GM18505 (cell line): ENCODE measurements at regions not wholly inside any gene's neighbourhood (a gene's known extent, or its start where the extent isn't known, plus 50 kb on each side); places are given as distances from the start of the nearest gene placed in this dataset.
"Not testable (repeated sequence)": the region's sequence is repeated elsewhere in the genome, so short reads cannot be mapped to it uniquely, and the experiment has no call there.

Experiments used
- ATAC-seq: cut with Tn5 transposase; IDR thresholded peaks from one replicate; pipeline ENCODE4 v1.9.1; 2021; ENCODE audit not compliant: unreplicated experiment
- POLR2A ChIP-seq: IDR thresholded peaks from 4 replicates; pipeline ENCODE4 v1.6.1; 2011; ENCODE audit warnings: borderline replicate concordance; ENCODE audit not compliant: insufficient read depth, insufficient read length; ENCODE audit errors: extremely low read depth

DNA sequence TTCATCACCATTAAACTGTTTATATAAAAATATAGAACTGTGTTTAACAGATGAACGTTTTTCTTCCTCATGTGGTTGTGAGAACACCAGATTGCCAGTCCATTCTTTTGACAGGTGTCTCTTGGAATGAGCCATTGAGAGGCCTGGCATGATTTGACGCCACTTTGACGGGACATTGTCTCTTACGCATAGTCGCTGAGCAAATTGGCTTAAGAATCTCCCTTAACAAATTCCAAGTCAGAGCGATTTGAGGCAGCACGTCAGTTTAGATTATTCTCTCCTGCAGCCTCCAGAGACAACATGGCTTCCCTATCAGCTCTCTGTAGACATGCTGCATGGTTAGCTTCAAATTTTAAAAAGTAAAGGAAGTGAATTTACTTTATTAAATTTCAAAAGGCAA, 510.7 kb upstream of the ACO1 start:
- no peak for ATAC-seq
- TF ChIP-seq POLR2A, result no peak

DNA sequence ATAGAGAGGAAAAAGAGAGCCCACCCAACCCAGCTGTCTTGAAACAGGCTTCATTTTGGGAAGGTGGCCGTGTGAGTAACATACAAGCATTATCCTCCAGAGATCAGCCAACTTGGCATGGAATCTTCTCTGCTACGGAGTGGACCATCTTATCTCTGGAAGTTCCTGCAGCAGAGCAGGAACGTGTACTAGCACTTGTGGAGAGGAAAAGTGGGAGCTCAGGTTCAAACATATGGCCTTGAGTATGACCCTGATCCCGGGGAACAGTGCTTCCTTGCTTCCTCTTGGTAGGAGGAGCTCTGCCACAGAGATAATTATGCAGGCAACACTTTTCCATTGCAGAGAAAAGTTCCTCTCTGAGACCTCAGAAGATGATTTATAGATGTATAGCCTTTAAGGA, 490.4 kb upstream of the ACO1 start:
- no peak for ATAC-seq
- no peak for TF ChIP-seq POLR2A

DNA sequence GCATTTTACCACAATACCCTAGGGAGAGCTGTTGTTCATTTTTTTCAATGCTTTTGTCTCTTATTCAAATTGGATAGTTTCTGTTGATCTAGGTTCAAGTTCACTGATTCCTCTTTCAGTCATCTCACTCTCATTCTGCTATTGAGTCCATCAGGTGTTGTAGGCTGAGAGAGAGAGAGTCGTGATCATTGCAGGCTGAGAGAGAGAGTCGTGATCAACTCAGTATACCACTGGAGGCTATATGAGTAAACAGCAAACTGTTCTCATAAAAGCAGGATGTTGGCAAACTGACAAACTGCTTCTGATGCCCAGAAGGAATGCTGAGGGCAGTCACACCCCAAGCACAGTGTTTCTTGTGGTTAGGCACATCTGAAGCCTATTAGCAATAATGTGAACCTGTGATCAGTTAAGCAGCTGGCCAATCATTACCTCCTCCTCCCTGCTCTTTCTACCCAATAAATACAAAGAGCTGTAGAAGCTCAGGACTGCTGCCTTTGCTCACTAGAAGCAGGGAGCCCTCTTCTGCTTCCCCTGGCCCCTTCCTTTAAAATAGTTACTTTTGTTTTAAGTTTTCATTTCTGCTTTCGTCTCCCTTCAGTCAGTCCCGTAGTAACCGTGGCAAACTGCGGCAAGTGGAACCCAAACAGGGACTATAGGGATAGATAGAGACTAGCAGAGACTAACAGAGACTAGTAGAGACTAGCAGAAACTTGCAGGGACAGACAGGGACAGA, 476.1 kb upstream of the ACO1 start:
- no peak for ATAC-seq
- no peak for TF ChIP-seq POLR2A

DNA sequence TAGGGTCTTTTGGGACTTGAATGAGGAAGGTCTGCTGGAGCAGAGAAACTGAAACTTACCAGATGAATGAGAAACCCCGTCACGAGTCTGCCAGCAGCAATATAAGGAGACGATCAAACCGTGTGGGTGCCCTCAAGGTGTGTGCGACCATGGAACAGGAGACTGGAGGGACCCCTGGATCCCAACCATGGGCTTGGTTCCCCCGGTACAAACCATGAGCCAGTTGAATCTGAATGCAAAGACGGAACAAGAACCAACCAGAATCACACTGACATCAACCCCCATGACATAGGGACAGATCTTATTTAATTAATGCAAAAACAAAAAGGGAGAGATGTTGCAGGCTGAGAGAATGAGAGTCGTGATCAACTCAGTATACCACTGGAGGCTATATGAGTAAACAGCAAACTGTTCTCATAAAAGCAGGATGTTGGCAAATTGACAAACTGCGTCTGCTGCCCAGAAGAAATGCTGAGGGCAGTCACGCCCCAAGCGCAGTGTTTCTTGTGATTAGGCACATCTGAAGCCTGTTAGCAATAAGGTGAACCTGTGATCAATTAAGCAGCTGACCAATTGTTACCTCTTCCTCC, 475.5 kb upstream of the ACO1 start:
- no peak for ATAC-seq
- TF ChIP-seq POLR2A, result no peak

DNA sequence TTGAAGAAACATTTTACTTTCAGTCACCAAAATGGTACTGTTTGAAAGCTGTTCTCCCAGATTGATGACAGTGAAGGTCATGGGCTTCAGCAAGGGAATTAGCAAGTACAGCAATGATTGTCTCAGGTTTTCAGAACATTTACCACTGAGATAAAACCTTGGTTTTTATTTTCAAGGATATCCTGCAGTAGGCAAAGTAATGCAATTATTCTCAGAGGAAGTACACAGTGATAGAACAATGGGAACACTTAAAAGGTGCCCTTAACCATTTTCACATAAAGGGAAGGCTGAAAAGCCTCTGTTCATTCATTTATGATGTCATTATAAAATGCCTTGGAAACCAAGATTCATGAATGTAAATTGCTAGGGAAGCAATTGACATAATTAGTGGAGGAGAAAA, 471.8 kb upstream of the ACO1 start:
- no peak for ATAC-seq
- TF ChIP-seq POLR2A, result no peak

DNA sequence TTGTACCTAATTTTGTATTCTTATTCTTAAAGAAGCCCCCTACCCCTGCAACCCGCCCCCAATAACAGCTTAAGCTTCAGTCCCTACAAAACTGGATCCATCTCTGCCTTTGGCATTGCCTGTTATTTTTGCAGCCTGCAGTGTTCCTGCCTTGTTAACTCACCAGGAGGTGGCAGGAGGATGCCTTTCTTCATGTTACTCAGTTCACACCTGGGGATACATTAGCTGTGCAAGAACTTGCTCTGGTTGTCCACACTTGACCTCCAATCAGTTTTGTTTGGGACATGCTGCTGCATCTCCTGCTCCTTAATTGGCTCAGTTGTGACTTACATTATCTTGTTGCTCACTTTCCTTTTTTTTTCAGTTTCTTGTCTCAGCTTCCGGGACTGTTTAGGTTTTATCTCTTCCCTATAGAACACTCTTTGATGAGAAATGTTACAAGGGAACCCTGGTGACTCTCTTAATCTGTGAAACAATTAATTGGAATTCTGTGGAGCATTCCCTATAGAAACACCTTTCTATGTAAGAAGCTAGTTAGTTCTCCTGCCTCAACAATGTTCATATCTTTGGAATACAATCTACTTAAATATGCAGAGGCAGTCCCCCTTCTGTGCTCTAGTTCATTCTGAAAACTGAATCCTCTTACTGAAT, 467.7 kb upstream of the ACO1 start:
- TF ChIP-seq POLR2A, result no peak
- no peak for ATAC-seq

DNA sequence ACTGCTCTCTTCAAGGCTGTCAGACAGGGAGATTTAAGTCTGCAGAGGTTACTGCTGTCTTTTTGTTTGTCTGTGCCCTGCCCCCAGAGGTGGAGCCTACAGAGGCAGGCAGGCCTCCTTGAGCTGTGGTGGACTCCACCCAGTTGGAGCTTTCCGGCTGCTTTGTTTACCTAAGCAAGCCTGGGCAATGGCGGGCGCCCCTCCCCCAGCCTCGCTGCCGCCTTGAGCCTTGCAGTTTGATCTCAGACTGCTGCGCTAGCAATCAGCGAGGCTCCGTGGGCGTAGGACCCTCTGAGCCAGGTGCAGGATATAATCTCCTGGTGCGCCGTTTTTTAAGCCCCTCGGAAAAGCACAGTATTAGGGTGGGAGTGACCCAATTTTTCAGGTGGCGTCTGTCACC, 446.7 kb upstream of the ACO1 start:
- ATAC-seq, result not testable (repeated sequence)

DNA sequence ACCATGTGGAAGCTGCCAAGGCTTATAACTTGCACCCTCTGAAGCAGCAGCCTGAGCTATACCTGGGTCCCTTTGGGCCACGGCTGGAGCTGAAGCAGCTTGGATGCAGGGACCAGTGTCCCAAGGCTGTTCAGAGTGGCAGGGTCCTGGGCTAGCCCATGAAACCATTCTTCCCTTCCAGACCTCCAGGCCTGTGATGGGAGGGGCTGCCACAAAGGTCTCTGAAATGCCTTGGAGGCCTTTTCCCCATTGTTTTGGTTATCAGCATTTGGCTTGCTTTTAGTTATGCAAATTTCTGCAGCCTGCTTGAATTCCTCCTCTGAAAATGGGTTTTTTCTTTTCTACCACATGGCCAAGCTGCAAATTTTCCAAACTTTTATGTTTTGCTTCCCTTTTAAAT, 433.7 kb upstream of the ACO1 start:
- no peak for TF ChIP-seq POLR2A
- no peak for ATAC-seq

DNA sequence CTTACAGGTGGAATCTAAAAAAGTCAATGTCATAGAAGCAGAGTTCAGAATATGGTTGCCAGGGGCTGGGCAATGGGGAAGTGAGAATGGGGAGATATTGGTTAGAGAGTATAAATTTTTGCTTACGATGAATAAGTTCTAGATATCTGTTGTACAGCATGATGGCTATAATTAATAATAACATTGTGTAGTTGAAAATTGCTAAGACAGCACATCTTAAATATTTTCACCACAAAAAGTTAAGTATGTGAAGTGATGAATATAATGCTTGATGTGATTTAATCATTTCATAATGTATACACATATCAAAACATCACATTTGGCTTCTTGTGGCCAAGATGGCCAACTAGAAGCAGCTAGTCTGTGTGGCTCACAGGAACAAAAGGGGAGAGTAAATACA, 425.9 kb upstream of the ACO1 start:
- no peak for TF ChIP-seq POLR2A
- ATAC-seq, result no peak

DNA sequence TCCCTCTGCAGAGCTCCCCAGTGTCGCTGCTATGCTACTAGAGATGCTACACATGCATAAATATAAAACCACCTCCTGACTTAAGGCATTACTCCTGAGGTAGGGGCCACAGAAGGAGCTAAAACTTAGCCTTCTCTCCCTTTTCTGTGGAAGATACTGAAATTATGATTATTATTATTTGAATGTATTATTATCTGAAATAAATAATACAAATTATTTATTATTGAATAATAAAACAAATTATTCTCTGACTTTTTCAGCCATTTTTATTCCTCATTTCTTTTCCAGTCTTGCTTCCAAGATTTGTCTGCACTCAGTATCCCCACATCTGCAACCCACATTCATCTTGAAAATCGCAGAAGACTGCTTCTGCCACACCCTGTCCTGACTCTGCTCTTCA, 414.9 kb upstream of the ACO1 start:
- no peak for TF ChIP-seq POLR2A
- no peak for ATAC-seq

DNA sequence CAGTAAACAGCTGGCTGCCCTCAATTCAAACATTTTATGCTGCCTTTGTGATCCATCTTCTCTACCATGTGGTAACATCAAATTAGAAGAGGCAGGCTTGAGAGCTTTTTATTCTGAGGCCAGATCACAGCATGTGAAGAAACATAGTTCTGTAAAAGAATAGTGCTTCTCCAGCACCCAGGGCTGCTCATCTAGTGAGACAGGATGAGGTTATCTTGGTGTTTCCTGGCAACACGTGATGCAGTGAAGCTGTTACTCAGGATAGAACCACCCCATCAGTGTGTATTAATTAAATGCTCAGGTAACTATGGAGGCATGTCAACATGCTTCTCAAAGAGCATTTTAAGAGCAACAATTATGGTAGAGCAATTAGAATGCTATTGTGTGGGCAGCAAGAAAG, 400.5 kb upstream of the ACO1 start:
- ATAC-seq, result no peak
- TF ChIP-seq POLR2A, result no peak

DNA sequence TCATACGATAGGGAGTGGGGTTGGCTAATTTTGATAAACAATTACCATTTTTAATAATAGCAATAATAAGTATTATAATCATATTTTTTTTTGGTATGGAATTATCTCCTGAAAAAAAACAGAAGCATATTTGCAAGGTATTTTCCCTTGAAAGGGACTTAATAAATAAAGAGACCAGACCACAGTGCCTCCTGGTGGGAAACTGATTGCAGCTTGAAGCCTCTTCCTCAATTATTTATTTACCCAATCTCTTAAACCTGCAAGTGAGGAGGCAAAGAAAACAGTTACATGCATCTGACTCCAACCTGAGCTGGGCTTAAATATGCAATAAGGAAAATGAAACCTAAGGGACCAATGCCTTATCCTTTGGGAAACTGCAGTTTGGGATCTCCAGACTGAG, 388.1 kb upstream of the ACO1 start:
- no peak for TF ChIP-seq POLR2A
- ATAC-seq, result no peak

DNA sequence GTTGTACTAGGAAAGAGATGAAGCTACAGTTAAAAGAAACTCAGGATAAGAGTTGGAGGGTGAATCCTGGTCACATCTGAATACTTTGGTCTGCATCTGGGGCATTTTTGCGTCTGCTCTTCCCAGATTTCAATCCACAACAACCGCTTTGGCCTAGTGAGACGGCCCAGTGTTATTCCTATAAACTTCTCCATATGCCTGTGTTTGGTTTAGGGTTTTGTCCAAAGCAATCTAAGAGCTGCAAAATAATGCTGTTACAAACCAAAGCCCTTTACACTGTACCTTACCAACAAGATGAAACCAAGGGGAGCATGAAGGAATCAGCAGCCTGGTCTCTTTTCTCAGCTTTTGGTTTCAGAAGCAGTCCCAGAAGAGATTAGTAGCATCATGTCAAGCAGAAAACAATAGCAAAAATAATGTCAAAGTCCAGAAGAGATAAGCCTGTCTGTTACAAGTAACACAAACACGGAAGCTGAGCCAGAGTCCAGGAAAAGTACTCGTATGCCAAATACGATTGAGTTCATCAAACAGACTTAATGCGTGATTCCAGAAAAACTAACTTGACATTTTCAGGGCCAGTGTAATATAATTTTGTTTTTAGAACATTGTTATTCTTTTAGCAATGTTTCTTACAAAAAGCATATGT, 379.9 kb upstream of the ACO1 start:
- ATAC-seq, result no peak
- no peak for TF ChIP-seq POLR2A

DNA sequence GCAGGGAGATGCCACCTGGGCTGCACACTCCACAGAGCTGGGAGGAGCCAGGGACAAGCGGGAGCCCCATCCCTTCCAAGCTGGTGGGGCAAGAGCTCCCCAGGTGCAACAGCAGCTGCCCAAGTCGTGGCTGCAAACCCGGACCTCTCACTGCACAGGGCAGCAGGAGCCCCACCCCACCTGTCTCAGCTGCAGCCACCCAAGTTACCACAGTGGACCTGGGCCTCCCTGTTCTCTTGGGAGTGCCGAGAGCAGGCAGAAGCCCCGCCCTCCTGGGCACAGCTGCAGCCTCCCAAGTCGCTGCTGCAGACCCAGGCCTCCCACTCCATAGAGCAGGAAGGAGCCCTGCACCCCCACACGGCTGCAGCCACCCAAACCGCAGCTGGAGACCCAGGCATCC, 374.1 kb upstream of the ACO1 start:
- no peak for TF ChIP-seq POLR2A
- ATAC-seq, result no peak

DNA sequence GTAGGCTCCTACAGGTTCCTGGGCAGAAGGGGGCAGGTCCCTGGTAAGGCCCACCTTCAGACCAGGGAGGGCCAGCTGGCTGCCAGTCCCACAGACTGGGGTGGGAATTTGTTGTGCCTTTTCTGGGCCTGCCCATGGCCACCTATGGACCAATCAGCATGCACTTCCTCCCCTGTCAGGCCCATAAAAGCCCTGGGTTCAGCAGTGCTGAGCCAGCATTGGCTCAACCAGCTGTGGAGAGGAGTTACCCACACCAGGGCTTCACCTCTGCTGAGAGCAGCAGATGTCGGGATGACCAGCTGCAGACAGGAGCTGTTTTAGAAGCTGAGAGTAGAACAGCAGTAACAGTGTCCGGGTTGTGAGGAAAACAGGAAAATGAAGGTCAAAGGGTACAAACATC, 373.4 kb upstream of the ACO1 start:
- TF ChIP-seq POLR2A, result no peak
- ATAC-seq, result no peak

DNA sequence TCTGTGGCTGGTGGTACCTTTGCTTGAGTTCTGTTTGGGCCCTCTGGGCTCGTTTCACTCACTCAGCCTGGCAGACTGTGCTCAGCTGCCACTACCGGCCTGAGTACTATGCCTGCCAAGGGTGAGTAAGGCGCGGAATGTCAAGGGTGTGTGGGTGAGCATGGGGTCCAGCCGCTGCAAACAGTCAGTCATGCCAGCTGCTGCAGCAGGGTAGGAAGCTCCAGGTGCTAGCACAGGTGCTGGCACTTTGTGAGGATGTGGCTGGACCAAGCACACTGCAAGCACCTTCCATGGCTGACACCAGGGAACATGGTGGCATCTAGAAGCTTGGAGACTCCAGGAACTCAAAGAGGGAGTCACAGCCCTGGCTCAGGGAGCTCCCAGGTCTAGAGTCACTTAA, 368.6 kb upstream of the ACO1 start:
- TF ChIP-seq POLR2A, result no peak
- no peak for ATAC-seq
